GM13977 (cell line): ENCODE measurements at regions not wholly inside any gene's neighbourhood (a gene's known extent, or its start where the extent isn't known, plus 50 kb on each side); places are given as distances from the start of the nearest gene placed in this dataset.

Experiments used
- DNase-seq: peaks from one replicate; pipeline ENCODE4 v3.0.0; 2012; ENCODE audit warnings: low spot score
- CTCF ChIP-seq: IDR thresholded peaks from 2 replicates; pipeline ENCODE4 v1.5.1; 2012; ENCODE audit warnings: mild to moderate bottlenecking, control low read depth; ENCODE audit not compliant: insufficient read depth; ENCODE audit errors: extremely low read depth, missing control alignments
- in situ Hi-C: fragments of 300-500 bp; cut with MboI; formaldehyde crosslinking; loops from one replicate; pipeline ENCODE4 v1.12.0; 2022; ENCODE audit warnings: low sequenced_read_pairs, low pct_unique_long_range_greater_than_20kb, mixed read lengths, inconsistent platforms; ENCODE audit not compliant: unreplicated experiment

- DNase-seq, result no peak
- TF ChIP-seq CTCF, result no peak
- in situ Hi-C loops, result no loop called here
These were observed 306.0 kb downstream of the WDR72 start for GRCh38 chr15:53453253-53454105.

- TF ChIP-seq CTCF, result no peak
- DNase-seq, result no peak
- in situ Hi-C loops, result no loop called here
These were observed 311.0 kb downstream of the WDR72 start for GRCh38 chr15:53448232-53449015.

DNA sequence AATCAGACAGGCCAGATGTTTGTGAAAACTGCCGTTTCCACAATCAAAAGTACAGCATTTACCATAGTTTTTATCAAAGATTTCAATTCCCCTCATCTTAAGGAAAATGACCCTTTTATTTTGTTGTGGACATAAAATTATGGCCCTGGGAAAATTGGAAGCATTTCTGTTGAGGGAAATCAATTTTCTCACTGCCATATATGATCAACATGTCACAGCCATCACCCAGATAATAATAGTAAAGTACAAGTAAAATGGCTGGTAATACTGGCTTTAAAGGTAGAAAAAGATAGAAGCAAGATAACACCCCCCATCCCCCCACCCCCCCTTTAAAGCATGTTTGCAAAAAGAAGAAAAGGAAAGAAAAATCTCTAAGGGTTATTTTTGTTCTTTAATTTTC is 311.7 kb downstream of the WDR72 start:
- DNase-seq, result no peak
- in situ Hi-C loops, result no loop called here
- no peak for TF ChIP-seq CTCF

DNA sequence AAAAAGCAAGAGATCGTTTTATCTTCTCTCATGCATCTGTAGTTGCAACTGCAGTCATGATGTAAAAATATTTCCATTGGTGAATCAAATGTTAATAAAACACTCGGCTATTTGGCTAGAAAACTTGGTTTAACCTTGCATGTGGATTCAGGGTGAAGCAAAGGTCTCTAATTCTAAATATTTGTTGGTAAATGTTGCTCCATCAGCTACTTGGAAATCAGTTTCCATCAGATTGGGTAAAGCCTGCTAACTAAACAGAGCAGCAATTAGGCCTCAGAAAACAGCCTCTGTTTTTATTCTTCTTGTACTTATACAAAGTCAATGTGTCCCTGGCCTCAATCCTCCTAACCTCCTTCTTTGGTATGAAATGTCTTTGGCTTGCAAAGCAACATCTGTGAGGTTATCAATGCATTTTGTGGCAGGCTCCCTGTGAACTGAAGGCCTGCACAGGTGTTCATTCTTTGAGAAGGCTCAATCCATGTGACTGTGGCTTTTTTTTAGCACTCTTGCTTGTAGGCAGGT is 312.3 kb downstream of the WDR72 start:
- in situ Hi-C loops, result no loop called here
- TF ChIP-seq CTCF, result no peak
- no peak for DNase-seq

- no peak for DNase-seq
- TF ChIP-seq CTCF, result no peak
- in situ Hi-C loops, result no loop called here
These were observed 313.1 kb downstream of the WDR72 start for GRCh38 chr15:53446376-53446775.

DNA sequence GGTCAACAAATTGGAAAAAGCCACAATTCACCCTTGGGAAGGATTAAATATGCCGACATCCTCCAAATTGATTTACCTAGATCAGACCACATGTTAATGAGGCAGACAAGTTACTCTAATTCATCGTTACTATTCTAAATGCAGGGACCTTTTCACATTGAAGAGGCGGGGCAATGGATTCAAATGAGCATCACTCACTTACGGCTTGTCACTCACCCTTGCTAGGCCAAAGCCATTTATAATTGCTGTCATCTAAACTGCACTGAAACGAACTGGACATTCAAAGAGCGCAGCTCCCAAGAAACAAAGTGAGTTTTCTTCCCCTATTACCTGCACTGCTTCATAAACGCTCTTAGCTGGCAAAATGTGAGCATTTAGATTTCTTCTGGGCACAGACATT is 313.9 kb downstream of the WDR72 start:
- in situ Hi-C loops, result no loop called here
- no peak for TF ChIP-seq CTCF
- no peak for DNase-seq
